Osteoblast (primary cell): ENCODE measurements at regions not wholly inside any gene's neighbourhood (a gene's known extent, or its start where the extent isn't known, plus 50 kb on each side); places are given as distances from the start of the nearest gene placed in this dataset.

ENCODE experiments used
- DNase-seq: peaks from one replicate; pipeline ENCODE4 v3.0.0; 2011; ENCODE audit warnings: low spot score, mixed read lengths; ENCODE audit not compliant: insufficient read length; ENCODE audit errors: missing footprints
- H2AFZ ChIP-seq: 2 replicates; pipeline ENCODE4 v1.6.0; 2011; ENCODE audit warnings: mild to moderate bottlenecking, low read length
- H3K27ac ChIP-seq: 2 replicates; pipeline ENCODE4 v1.5.1; 2011; ENCODE audit warnings: mild to moderate bottlenecking, low read depth, low read length, moderate library complexity
- H3K27me3 ChIP-seq: 2 replicates; pipeline ENCODE4 v1.6.0; 2012; ENCODE audit warnings: mild to moderate bottlenecking, control low read depth, inconsistent platforms, low read length, moderate library complexity; ENCODE audit not compliant: insufficient read depth
- H3K36me3 ChIP-seq: 2 replicates; pipeline ENCODE4 v1.5.1; 2011; ENCODE audit warnings: mild to moderate bottlenecking, low read length, control low read depth, moderate library complexity; ENCODE audit not compliant: insufficient read depth
- H3K4me1 ChIP-seq: 2 replicates; pipeline ENCODE4 v1.5.1; 2011; ENCODE audit warnings: mild to moderate bottlenecking, low read length, control low read depth, moderate library complexity; ENCODE audit not compliant: insufficient read depth
- H3K4me2 ChIP-seq: 2 replicates; pipeline ENCODE4 v1.6.0; 2011; ENCODE audit warnings: mild to moderate bottlenecking, low read length; ENCODE audit not compliant: insufficient read depth
- H3K4me3 ChIP-seq: fragments of 200-600 bp; sonication (generic); 3 replicates; pipeline ENCODE4 v1.5.1; 2012; ENCODE audit warnings: mild to moderate bottlenecking, low read length, inconsistent platforms; ENCODE audit not compliant: insufficient read depth
- H3K79me2 ChIP-seq: 2 replicates; pipeline ENCODE4 v1.6.0; 2012; ENCODE audit warnings: mild to moderate bottlenecking, low read length, control low read depth, inconsistent platforms; ENCODE audit not compliant: insufficient read depth
- H3K9me3 ChIP-seq: 2 replicates; pipeline ENCODE4 v1.5.1; 2011; ENCODE audit warnings: low read depth, low read length, control low read depth
- H4K20me1 ChIP-seq: 2 replicates; pipeline ENCODE4 v1.6.0; 2012; ENCODE audit warnings: mild to moderate bottlenecking, low read length, control low read depth; ENCODE audit not compliant: insufficient read depth
- TF ChIP-seq, protein P1 (sequence below): IDR thresholded peaks from 2 replicates; pipeline ENCODE4 v1.5.1; 2011; ENCODE audit warnings: mild to moderate bottlenecking, low read depth, low read length, moderate library complexity; ENCODE audit errors: extremely low read depth

DNA sequence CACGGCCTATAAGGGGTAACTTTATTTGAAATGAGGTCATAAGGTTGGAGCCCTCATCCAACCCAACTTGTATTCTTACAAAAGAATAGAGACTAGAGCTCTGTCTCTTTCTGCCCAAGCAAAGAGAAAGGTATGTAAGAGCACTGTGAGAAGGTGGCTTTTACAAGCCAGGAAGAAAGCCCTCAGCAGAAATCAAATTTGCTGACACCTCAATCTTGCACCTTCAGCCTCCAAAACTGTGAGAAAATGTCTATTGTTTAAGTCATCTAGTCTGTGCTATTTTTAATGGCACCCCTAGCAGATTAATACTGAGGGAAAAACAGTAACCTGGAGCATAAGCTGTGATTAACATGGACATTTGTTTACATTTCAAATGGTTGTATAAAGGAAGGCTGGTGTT is 860.7 kb downstream of the PCDH7 start:
- TF ChIP-seq, protein P1, sequence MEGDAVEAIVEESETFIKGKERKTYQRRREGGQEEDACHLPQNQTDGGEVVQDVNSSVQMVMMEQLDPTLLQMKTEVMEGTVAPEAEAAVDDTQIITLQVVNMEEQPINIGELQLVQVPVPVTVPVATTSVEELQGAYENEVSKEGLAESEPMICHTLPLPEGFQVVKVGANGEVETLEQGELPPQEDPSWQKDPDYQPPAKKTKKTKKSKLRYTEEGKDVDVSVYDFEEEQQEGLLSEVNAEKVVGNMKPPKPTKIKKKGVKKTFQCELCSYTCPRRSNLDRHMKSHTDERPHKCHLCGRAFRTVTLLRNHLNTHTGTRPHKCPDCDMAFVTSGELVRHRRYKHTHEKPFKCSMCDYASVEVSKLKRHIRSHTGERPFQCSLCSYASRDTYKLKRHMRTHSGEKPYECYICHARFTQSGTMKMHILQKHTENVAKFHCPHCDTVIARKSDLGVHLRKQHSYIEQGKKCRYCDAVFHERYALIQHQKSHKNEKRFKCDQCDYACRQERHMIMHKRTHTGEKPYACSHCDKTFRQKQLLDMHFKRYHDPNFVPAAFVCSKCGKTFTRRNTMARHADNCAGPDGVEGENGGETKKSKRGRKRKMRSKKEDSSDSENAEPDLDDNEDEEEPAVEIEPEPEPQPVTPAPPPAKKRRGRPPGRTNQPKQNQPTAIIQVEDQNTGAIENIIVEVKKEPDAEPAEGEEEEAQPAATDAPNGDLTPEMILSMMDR = no peak
- Histone ChIP-seq H3K4me3 (no peak overlapping the region), H3K27ac (no peak overlapping the region), H3K4me1 (no peaks in the 10 kb centered on the region), H3K4me2 (no peak overlapping the region), H2AFZ (no peak overlapping the region), H4K20me1 (no peaks in the 10 kb centered on the region), H3K9me3 (peaks cover 4% of the 10 kb centered on the region), H3K36me3 (no peaks in the 10 kb centered on the region), H3K27me3 (no peaks in the 10 kb centered on the region), H3K79me2 (no peaks in the 10 kb centered on the region)
- no peak for DNase-seq

DNA sequence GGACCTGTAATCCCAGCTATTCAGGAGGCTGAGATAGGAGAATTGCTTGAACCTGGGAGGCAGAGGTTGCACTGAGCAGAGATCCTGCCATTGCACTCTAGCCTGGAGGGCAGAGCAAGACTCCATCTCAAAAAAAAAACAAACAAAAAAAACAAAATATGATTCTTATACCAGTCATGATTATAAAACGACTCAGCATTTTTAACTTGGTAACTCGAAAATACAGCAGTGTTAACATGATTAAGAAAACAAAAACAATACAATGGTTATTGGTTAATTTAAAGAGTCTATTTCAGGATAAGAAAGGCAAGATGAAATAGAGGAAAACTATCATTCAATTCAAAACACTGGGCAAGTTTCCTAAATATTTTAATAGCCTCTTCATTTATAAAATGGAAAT is 865.3 kb downstream of the PCDH7 start:
- Histone ChIP-seq H3K4me2 (no peak overlapping the region), H3K79me2 (no peaks in the 10 kb centered on the region), H4K20me1 (no peaks in the 10 kb centered on the region), H3K9me3 (no peaks in the 10 kb centered on the region), H3K36me3 (no peaks in the 10 kb centered on the region), H3K27me3 (no peaks in the 10 kb centered on the region), H2AFZ (no peak overlapping the region), H3K4me1 (no peaks in the 10 kb centered on the region), H3K27ac (no peak overlapping the region), H3K4me3 (no peak overlapping the region)
- no peak for DNase-seq
- TF ChIP-seq, protein P1 = no peak

- H3K27ac ChIP-seq = no peak overlapping the region
- no peaks in the 10 kb centered on the region for H3K9me3 ChIP-seq
- no peak for DNase-seq
- H3K4me1 ChIP-seq = no peaks in the 10 kb centered on the region
- no peak overlapping the region for H2AFZ ChIP-seq
- no peaks in the 10 kb centered on the region for H3K36me3 ChIP-seq
- no peaks in the 10 kb centered on the region for H4K20me1 ChIP-seq
- H3K79me2 ChIP-seq = no peaks in the 10 kb centered on the region
- no peaks in the 10 kb centered on the region for H3K27me3 ChIP-seq
- H3K4me2 ChIP-seq = no peak overlapping the region
- TF ChIP-seq, protein P1 = no peak
- H3K4me3 ChIP-seq = no peak overlapping the region
These were observed 872.1 kb downstream of the PCDH7 start for GRCh38 chr4:31592293-31592692.

GRCh38 chr4:31595496-31595895 is 875.3 kb downstream of the PCDH7 start:
- TF ChIP-seq, protein P1 = no peak
- H2AFZ ChIP-seq = no peak overlapping the region
- no peaks in the 10 kb centered on the region for H3K4me1 ChIP-seq
- H3K4me3 ChIP-seq = no peak overlapping the region
- no peaks in the 10 kb centered on the region for H4K20me1 ChIP-seq
- no peaks in the 10 kb centered on the region for H3K27me3 ChIP-seq
- H3K4me2 ChIP-seq = no peak overlapping the region
- no peak for DNase-seq
- H3K27ac ChIP-seq = no peak overlapping the region
- H3K79me2 ChIP-seq = no peaks in the 10 kb centered on the region
- no peaks in the 10 kb centered on the region for H3K36me3 ChIP-seq
- peaks cover 3% of the 10 kb centered on the region for H3K9me3 ChIP-seq
